Ascending aorta (tissue), 2 donors: ENCODE measurements at regions not wholly inside any gene's neighbourhood (a gene's known extent, or its start where the extent isn't known, plus 50 kb on each side); places are given as distances from the start of the nearest gene placed in this dataset.

Experiments
- DNase-seq, 2 donors: peaks; one replicate each; pipeline ENCODE4 v3.0.0-alpha.2; 2019; ENCODE audit warnings: low spot score in 2 of 2
- H3K27ac ChIP-seq, 2 donors: fragments of 200-600 bp; sonication (generic); one replicate each; pipeline ENCODE4 v1.5.1; 2016 to 2017; ENCODE audit warnings: mild to moderate bottlenecking in 1 of 2
- H3K27me3 ChIP-seq: fragments of 200-600 bp; sonication (generic); one replicate; pipeline ENCODE4 v1.5.1; 2017
- H3K36me3 ChIP-seq, 2 donors: fragments of 200-600 bp; sonication (generic); one replicate each; pipeline ENCODE4 v1.5.1; 2016
- H3K4me1 ChIP-seq, 2 donors: fragments of 200-600 bp; sonication (generic); one replicate each; pipeline ENCODE4 v1.5.1; 2016 to 2017; ENCODE audit warnings: mild to moderate bottlenecking in 1 of 2
- H3K4me3 ChIP-seq, 2 donors: fragments of 200-600 bp; sonication (generic); one replicate each; pipeline ENCODE4 v1.5.1; 2016 to 2017; ENCODE audit warnings: mild to moderate bottlenecking in 1 of 2
- H3K9me3 ChIP-seq, 2 donors: fragments of 200-600 bp; sonication (generic); one replicate each; pipeline ENCODE4 v1.5.1; 2016
- intact Hi-C: fragments of 100-400 bp; cut with DNase I; formaldehyde crosslinking; loops from one replicate; pipeline ENCODE4 v1.15.1; 2023
- TF ChIP-seq, protein P1 (sequence below), 3 experiments: fragments of 200-600 bp in 2 of 3; fragments of 450-650 bp in 1 of 3; sonication (generic) in 2 of 3; IDR thresholded peaks; one replicate each; pipeline ENCODE4 v1.5.1; 2016 to 2019; ENCODE audit warnings: antibody characterized with exemption in 3 of 3, mild to moderate bottlenecking in 1 of 3, moderate library complexity in 1 of 3

DNA sequence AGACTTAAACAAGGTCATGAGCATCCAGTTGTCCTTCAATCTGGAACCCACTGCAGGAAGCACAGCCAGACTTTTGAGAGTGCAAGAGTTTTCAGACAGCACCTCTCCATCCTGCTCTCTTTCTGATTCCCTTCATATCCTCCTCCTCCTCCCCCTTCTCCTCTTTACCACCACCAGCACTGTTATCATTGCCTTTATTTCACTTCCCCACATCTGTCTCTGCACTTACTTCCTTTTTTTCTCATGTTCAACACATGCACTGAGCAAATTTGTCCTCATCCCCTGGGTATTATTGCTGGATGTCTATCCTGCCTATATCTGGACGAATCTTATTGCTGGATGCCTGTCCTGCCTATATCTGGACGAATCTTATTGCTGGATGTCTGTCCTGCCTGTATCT lies 554.8 kb downstream of the DHX35 start:
- no peak overlapping the region for H3K27ac ChIP-seq
- H3K4me1 ChIP-seq: no peaks in the 10 kb centered on the region
- H3K27me3 ChIP-seq: no peaks in the 10 kb centered on the region
- no peak overlapping the region for H3K4me3 ChIP-seq
- TF ChIP-seq, protein P1, sequence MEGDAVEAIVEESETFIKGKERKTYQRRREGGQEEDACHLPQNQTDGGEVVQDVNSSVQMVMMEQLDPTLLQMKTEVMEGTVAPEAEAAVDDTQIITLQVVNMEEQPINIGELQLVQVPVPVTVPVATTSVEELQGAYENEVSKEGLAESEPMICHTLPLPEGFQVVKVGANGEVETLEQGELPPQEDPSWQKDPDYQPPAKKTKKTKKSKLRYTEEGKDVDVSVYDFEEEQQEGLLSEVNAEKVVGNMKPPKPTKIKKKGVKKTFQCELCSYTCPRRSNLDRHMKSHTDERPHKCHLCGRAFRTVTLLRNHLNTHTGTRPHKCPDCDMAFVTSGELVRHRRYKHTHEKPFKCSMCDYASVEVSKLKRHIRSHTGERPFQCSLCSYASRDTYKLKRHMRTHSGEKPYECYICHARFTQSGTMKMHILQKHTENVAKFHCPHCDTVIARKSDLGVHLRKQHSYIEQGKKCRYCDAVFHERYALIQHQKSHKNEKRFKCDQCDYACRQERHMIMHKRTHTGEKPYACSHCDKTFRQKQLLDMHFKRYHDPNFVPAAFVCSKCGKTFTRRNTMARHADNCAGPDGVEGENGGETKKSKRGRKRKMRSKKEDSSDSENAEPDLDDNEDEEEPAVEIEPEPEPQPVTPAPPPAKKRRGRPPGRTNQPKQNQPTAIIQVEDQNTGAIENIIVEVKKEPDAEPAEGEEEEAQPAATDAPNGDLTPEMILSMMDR (IDR thresholded peaks at IDR 0.05): no peak
- intact Hi-C loops: no loop called here
- no peak for DNase-seq
- H3K36me3 ChIP-seq: no peaks in the 10 kb centered on the region
- H3K9me3 ChIP-seq: no peaks in the 10 kb centered on the region

DNA sequence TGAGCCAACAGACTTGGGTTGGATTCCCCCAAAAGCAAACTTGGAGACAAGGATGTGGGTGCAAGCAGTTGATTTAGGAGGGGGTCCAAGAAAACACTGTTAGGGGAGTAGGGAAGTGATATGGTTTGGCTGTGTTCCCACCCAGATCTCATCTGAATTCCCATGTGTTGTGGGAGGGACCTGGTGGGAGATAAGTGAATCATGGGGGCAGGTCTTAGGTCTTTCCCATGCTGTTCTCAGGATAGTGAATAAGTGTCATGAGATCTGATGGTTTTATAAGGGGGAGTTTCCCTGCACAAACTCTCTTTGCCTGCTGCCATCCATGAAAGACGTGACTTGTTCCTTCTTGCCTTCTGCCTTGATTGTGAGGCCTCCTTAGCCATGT lies 542.6 kb downstream of the DHX35 start:
- H3K4me3 ChIP-seq: no peak overlapping the region
- no peaks in the 10 kb centered on the region for H3K27me3 ChIP-seq
- H3K27ac ChIP-seq: no peak overlapping the region
- DNase-seq: no peak
- no peaks in the 10 kb centered on the region for H3K36me3 ChIP-seq
- intact Hi-C loops: no loop called here
- TF ChIP-seq, protein P1 (IDR thresholded peaks at IDR 0.05): no peak
- H3K4me1 ChIP-seq: no peaks in the 10 kb centered on the region
- no peaks in the 10 kb centered on the region for H3K9me3 ChIP-seq

DNA sequence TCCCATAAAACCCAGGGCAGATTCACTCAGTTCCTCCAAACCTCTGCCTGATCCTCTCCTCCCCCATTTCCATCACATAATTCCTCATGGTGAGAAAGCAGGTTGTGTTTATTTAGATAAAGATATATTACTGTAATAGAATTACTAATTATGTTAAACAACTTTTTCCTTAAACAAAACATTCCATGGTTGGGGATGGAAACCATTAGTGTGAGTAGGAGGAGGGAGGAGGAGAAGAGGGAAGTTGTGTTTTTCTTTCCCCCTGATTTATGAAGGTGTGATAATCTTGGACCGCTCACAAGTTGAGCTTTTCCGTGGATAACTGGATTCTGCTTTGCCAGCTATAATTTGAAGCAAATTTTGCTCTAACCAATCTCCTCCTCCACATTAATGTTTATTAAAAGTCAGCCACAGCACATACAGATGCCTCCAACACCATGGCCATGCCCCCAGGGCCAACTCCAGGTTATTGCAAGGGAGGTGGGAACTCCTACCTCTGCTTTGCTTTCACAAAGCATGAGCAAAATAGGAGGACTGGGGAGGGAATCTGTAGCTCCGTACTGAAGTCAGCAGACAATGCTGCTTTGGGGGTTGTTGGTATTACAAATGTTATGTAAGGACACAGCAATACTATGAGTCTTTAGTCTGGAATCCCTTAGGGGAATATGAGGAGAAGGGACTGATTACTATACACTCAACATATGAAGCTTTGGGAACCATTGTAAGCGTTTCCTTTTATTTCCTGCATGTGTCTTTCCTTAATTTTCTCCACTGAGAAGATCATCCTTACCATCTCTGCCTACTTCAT lies 542.0 kb downstream of the DHX35 start:
- Histone ChIP-seq H3K9me3 (no peaks in the 10 kb centered on the region), H3K27me3 (no peaks in the 10 kb centered on the region), H3K36me3 (no peaks in the 10 kb centered on the region), H3K4me1 (no peaks in the 10 kb centered on the region), H3K4me3 (no peak overlapping the region), H3K27ac (no peak overlapping the region)
- no peak for DNase-seq
- intact Hi-C loops: no loop called here
- TF ChIP-seq, protein P1 (IDR thresholded peaks at IDR 0.05): no peak

DNA sequence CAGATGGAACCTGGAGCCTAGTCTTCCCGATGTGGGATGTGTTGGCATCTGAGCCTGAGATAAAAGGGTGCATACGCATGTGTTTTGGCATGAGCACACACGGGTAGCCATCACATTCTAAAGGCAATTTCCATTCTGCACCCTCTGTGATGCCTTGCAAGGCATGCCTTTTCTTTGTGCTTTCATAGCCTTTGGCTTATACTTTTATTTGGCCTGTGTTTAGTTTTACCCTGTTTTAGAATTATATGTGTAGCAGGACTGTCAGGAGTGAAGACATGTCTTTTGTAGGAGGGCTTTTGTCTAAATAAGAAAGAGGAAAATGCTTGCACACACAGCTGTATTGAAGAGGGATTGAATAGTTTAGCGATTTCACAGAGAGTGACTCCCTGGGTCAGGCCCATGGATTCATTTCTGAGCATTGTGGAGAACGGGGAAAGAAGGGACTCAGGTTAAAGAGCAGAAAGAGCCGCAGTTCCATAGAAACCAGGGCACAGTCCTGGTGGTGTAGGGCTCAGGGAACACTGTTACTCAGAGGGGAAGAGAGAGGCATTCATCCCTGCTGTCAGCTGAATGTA lies 530.2 kb downstream of the DHX35 start:
- Histone ChIP-seq H3K4me3 (no peak overlapping the region), H3K9me3 (peaks cover 0 to 3% of the 10 kb centered on the region in 2 donors), H3K36me3 (no peaks in the 10 kb centered on the region), H3K27ac (no peak overlapping the region), H3K4me1 (no peaks in the 10 kb centered on the region), H3K27me3 (no peaks in the 10 kb centered on the region)
- no peak for DNase-seq
- TF ChIP-seq, protein P1 (IDR thresholded peaks at IDR 0.05): no peak
- intact Hi-C loops: no loop called here

DNA sequence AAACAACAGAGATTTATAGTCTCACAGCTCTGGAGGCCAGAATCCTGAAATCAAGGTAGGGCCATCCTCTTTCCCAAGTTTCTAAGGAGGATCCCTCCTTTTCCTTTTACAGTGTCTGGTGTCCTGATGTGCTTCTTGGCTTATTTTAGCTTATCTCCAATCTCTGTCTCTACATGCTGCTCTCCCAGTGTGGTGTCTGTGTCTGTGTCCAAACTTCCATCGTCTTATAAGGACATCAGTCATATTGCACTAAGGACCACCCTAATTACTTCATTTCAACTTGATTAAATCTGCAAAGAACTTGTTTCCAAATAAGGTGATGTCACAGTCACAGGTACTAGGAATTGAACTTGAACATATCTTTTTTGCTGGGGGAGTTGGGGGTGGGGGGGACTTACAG lies 529.6 kb downstream of the DHX35 start:
- intact Hi-C loops: no loop called here
- TF ChIP-seq, protein P1 (IDR thresholded peaks at IDR 0.05): no peak
- H3K36me3 ChIP-seq: no peaks in the 10 kb centered on the region
- no peak overlapping the region for H3K27ac ChIP-seq
- H3K4me1 ChIP-seq: no peaks in the 10 kb centered on the region
- no peaks in the 10 kb centered on the region for H3K9me3 ChIP-seq
- DNase-seq: no peak
- H3K4me3 ChIP-seq: no peak overlapping the region
- no peaks in the 10 kb centered on the region for H3K27me3 ChIP-seq
